GM12873 (cell line): ENCODE measurements at regions not wholly inside any gene's neighbourhood (a gene's known extent, or its start where the extent isn't known, plus 50 kb on each side); places are given as distances from the start of the nearest gene placed in this dataset.

Experiments
- CTCF ChIP-seq: IDR thresholded peaks from 2 replicates; pipeline ENCODE4 v1.5.1; 2012; ENCODE audit warnings: low read depth, mild to moderate bottlenecking, moderate library complexity, low read length, control low read depth; ENCODE audit not compliant: insufficient read depth; ENCODE audit errors: missing control alignments

- TF ChIP-seq CTCF, result no peak
These were observed 1001.0 kb upstream of the WWC1 start for GRCh38 chr5:167290478-167290877.

- no peak for TF ChIP-seq CTCF
These were observed 996.4 kb upstream of the WWC1 start for GRCh38 chr5:167294882-167295680.

- no peak for TF ChIP-seq CTCF
These were observed 995.8 kb upstream of the WWC1 start for GRCh38 chr5:167295681-167296005.

- TF ChIP-seq CTCF, result no peak
These were observed 995.4 kb upstream of the WWC1 start for GRCh38 chr5:167296066-167296465.

- no peak for TF ChIP-seq CTCF
These were observed 994.8 kb upstream of the WWC1 start for GRCh38 chr5:167296661-167297060.

GRCh38 chr5:167303582-167303981, 987.9 kb upstream of the WWC1 start:
- no peak for TF ChIP-seq CTCF

- TF ChIP-seq CTCF, result no peak
These were observed 986.5 kb upstream of the WWC1 start for GRCh38 chr5:167304834-167305469.
